ENCODE measurements at regions not wholly inside any gene's neighbourhood (a gene's known extent, or its start where the extent isn't known, plus 50 kb on each side); places are given as distances from the start of the nearest gene placed in this dataset.

- no peak for DNase-seq (ENCODE audit: low read depth in 4 of 4, low spot score in 1 of 4)
Measured at GRCh38 chr21:21722731-21723130, 724.5 kb downstream of the NCAM2 start.

- DNase-seq (ENCODE audit: low read depth in 4 of 4, low spot score in 1 of 4) = no peak
Measured at GRCh38 chr21:21730512-21730911, 732.3 kb downstream of the NCAM2 start.

- DNase-seq (ENCODE audit: low read depth in 4 of 4, low spot score in 1 of 4) = no peak
Measured at GRCh38 chr21:21731626-21732025, 733.4 kb downstream of the NCAM2 start.

GRCh38 chr21:21734088-21734487 is 735.9 kb downstream of the NCAM2 start:
- no peak for DNase-seq (ENCODE audit: low read depth in 4 of 4, low spot score in 1 of 4)

GRCh38 chr21:21737186-21737585 is 739.0 kb downstream of the NCAM2 start:
- DNase-seq (ENCODE audit: low read depth in 4 of 4, low spot score in 1 of 4) = no peak

GRCh38 chr21:21740207-21740606 is 742.0 kb downstream of the NCAM2 start:
- DNase-seq (ENCODE audit: low read depth in 4 of 4, low spot score in 1 of 4) = no peak

- DNase-seq (ENCODE audit: low read depth in 4 of 4, low spot score in 1 of 4) = no peak
Measured at GRCh38 chr21:21750124-21750825, 752.1 kb downstream of the NCAM2 start.

- no peak for DNase-seq (ENCODE audit: low read depth in 4 of 4, low spot score in 1 of 4)
Measured at GRCh38 chr21:21751286-21751685, 753.1 kb downstream of the NCAM2 start.

GRCh38 chr21:21762855-21763254 is 764.6 kb downstream of the NCAM2 start:
- DNase-seq (ENCODE audit: low read depth in 4 of 4, low spot score in 1 of 4) = no peak

GRCh38 chr21:21764281-21764680 is 766.1 kb downstream of the NCAM2 start:
- DNase-seq (ENCODE audit: low read depth in 4 of 4, low spot score in 1 of 4) = no peak

- DNase-seq (ENCODE audit: low read depth in 4 of 4, low spot score in 1 of 4) = no peak
Measured at GRCh38 chr21:21767276-21767675, 769.1 kb downstream of the NCAM2 start.

- no peak for DNase-seq (ENCODE audit: low read depth in 4 of 4, low spot score in 1 of 4)
Measured at GRCh38 chr21:21788591-21788990, 790.4 kb downstream of the NCAM2 start.

GRCh38 chr21:21801921-21802320 is 803.7 kb downstream of the NCAM2 start:
- DNase-seq (ENCODE audit: low read depth in 4 of 4, low spot score in 1 of 4) = no peak

- no peak for DNase-seq (ENCODE audit: low read depth in 4 of 4, low spot score in 1 of 4)
Measured at GRCh38 chr21:21806711-21807597, 808.7 kb downstream of the NCAM2 start.

GRCh38 chr21:21807598-21807903 is 809.3 kb downstream of the NCAM2 start:
- no peak for DNase-seq (ENCODE audit: low read depth in 4 of 4, low spot score in 1 of 4)

GRCh38 chr21:21813289-21813688 is 815.1 kb downstream of the NCAM2 start:
- no peak for DNase-seq (ENCODE audit: low read depth in 4 of 4, low spot score in 1 of 4)

GRCh38 chr21:21813934-21814333 is 815.7 kb downstream of the NCAM2 start:
- DNase-seq (ENCODE audit: low read depth in 4 of 4, low spot score in 1 of 4) = no peak

GRCh38 chr21:21816778-21817177 is 818.6 kb downstream of the NCAM2 start:
- no peak for DNase-seq (ENCODE audit: low read depth in 4 of 4, low spot score in 1 of 4)

GRCh38 chr21:21818898-21819297 is 820.7 kb downstream of the NCAM2 start:
- no peak for DNase-seq (ENCODE audit: low read depth in 4 of 4, low spot score in 1 of 4)

GRCh38 chr21:21828130-21828529 is 829.9 kb downstream of the NCAM2 start:
- no peak for DNase-seq (ENCODE audit: low read depth in 4 of 4, low spot score in 1 of 4)

GRCh38 chr21:21831036-21831435 is 832.8 kb downstream of the NCAM2 start:
- no peak for DNase-seq (ENCODE audit: low read depth in 4 of 4, low spot score in 1 of 4)

- DNase-seq (ENCODE audit: low read depth in 4 of 4, low spot score in 1 of 4) = no peak
Measured at GRCh38 chr21:21845901-21846300, 847.7 kb downstream of the NCAM2 start.

- no peak for DNase-seq (ENCODE audit: low read depth in 4 of 4, low spot score in 1 of 4)
Measured at GRCh38 chr21:21851205-21851604, 853.0 kb downstream of the NCAM2 start.
